Mucosa of stomach (tissue), 1 donor: ENCODE measurements at regions not wholly inside any gene's neighbourhood (a gene's known extent, or its start where the extent isn't known, plus 50 kb on each side); places are given as distances from the start of the nearest gene placed in this dataset.

ENCODE experiments used
- H3K27me3 ChIP-seq: one replicate; pipeline ENCODE4 v1.7.0; 2013; ENCODE audit warnings: mild to moderate bottlenecking, low read length; ENCODE audit not compliant: control insufficient read depth, insufficient read depth
- H3K36me3 ChIP-seq: one replicate; pipeline ENCODE4 v1.7.0; 2013; ENCODE audit warnings: low read length; ENCODE audit not compliant: control insufficient read depth, insufficient read depth
- H3K4me1 ChIP-seq: one replicate; pipeline ENCODE4 v1.7.0; 2013; ENCODE audit warnings: mild to moderate bottlenecking, low read length; ENCODE audit not compliant: control insufficient read depth, insufficient read depth
- H3K4me3 ChIP-seq: one replicate; pipeline ENCODE4 v1.7.0; 2013; ENCODE audit warnings: low read length
- H3K9ac ChIP-seq: one replicate; pipeline ENCODE4 v1.7.0; 2013; ENCODE audit warnings: mild to moderate bottlenecking, low read length, moderate library complexity
- H3K9me3 ChIP-seq: one replicate; pipeline ENCODE4 v1.7.0; 2013; ENCODE audit warnings: mild to moderate bottlenecking, low read length, moderate library complexity; ENCODE audit not compliant: control insufficient read depth
- donor health status: Pancreatic carcinoma.

GRCh38 chr6:20314866-20315845 lies 86.5 kb upstream of the E2F3 start:
- H3K4me3 ChIP-seq: no peak overlapping the region
- no peaks in the 10 kb centered on the region for H3K36me3 ChIP-seq
- no peak overlapping the region for H3K9ac ChIP-seq
- no peaks in the 10 kb centered on the region for H3K27me3 ChIP-seq
- no peaks in the 10 kb centered on the region for H3K4me1 ChIP-seq
- no peaks in the 10 kb centered on the region for H3K9me3 ChIP-seq

DNA sequence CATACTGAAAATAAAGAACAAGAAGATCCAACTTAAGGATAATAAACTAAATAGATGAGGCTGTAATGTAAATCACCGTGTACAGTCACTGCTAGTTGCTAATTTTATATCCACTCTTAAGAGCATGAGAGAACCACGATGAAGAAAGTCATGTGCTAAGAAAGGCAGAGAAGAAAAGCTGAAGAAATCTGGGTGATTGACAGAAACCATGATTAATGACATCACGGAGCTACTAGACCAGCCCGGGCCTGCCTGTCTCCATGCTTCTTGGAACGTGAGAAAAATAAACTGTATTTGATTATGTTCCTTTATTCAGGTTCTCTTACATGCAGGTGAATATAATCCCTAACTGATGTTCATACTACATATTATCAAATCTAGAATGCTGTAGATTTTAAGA lies 84.2 kb upstream of the E2F3 start:
- H3K27me3 ChIP-seq: no peaks in the 10 kb centered on the region
- H3K4me3 ChIP-seq: no peak overlapping the region
- no peaks in the 10 kb centered on the region for H3K4me1 ChIP-seq
- no peaks in the 10 kb centered on the region for H3K9me3 ChIP-seq
- H3K36me3 ChIP-seq: no peaks in the 10 kb centered on the region
- H3K9ac ChIP-seq: no peak overlapping the region

GRCh38 chr6:20318851-20319387 lies 82.8 kb upstream of the E2F3 start:
- Histone ChIP-seq H3K4me3 (no peak overlapping the region), H3K9me3 (no peaks in the 10 kb centered on the region), H3K27me3 (no peaks in the 10 kb centered on the region), H3K4me1 (no peaks in the 10 kb centered on the region), H3K36me3 (no peaks in the 10 kb centered on the region), H3K9ac (no peak overlapping the region)

GRCh38 chr6:20319520-20320357 lies 81.9 kb upstream of the E2F3 start:
- H3K27me3 ChIP-seq: no peaks in the 10 kb centered on the region
- no peak overlapping the region for H3K9ac ChIP-seq
- H3K4me1 ChIP-seq: no peaks in the 10 kb centered on the region
- no peaks in the 10 kb centered on the region for H3K36me3 ChIP-seq
- no peaks in the 10 kb centered on the region for H3K9me3 ChIP-seq
- no peak overlapping the region for H3K4me3 ChIP-seq

- no peak overlapping the region for H3K9ac ChIP-seq
Measured at GRCh38 chr6:20325641-20326421, 75.8 kb upstream of the E2F3 start.

DNA sequence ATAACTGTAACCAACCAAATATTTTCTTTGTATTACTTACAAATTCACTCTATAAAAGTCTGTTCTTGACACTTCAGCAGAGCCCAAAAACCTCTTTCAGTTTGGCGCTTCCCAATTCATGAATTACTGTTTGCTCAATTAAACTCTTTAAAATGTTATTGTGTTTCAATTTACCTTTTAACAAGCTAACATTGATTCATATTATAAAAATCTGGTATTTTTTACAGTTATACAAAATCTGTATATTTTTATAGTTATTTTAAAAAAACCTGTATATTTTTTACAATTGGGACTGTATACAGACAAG lies 75.3 kb upstream of the E2F3 start:
- no peak overlapping the region for H3K9ac ChIP-seq
- no peak overlapping the region for H3K4me3 ChIP-seq
- no peaks in the 10 kb centered on the region for H3K9me3 ChIP-seq
- H3K27me3 ChIP-seq: no peaks in the 10 kb centered on the region
- H3K36me3 ChIP-seq: no peaks in the 10 kb centered on the region
- H3K4me1 ChIP-seq: no peaks in the 10 kb centered on the region

More at GRCh38 chr6:20325641-20326421, 75.8 kb upstream of the E2F3 start:
- Histone ChIP-seq H3K9me3 (no peaks in the 10 kb centered on the region), H3K4me1 (no peaks in the 10 kb centered on the region), H3K36me3 (no peaks in the 10 kb centered on the region), H3K27me3 (no peaks in the 10 kb centered on the region), H3K4me3 (no peak overlapping the region)

GRCh38 chr6:20327141-20327540 lies 74.5 kb upstream of the E2F3 start:
- H3K27me3 ChIP-seq: no peaks in the 10 kb centered on the region
- H3K4me3 ChIP-seq: no peak overlapping the region
- H3K4me1 ChIP-seq: no peaks in the 10 kb centered on the region
- H3K9me3 ChIP-seq: no peaks in the 10 kb centered on the region
- H3K36me3 ChIP-seq: no peaks in the 10 kb centered on the region
- H3K9ac ChIP-seq: no peak overlapping the region

DNA sequence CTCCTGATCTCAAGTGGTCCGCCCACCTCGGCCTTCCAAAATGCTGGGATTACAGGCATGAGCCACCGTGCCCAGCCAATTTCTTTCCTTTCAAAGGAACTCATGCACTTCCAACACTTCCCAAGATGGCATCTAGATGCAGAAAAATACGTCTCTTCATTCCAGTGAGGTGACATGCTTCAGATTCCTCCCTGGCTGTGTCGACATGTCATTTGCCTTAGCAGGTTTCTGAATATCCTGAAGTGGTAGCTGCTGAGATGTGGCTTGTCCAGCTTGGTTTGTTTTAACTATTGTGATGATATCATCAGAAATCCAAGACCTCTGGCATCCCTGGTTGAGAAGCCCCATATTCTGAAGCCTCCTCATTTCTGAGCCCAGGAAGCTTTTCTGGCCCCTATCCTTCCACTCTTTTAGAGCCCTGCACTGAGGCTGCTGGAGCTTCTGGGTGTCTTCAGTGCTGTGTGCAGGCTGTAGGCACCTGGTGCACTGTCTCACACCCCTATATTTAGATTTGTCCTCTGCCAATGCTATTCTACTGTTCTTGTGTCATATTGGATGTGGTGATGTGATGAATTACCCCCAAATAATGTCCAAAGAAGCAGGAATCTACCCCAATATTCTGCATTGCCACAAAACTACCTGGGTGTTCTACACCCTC lies 73.3 kb upstream of the E2F3 start:
- H3K9ac ChIP-seq: no peak overlapping the region
- H3K27me3 ChIP-seq: no peaks in the 10 kb centered on the region
- no peak overlapping the region for H3K4me3 ChIP-seq
- H3K9me3 ChIP-seq: no peaks in the 10 kb centered on the region
- no peaks in the 10 kb centered on the region for H3K4me1 ChIP-seq
- H3K36me3 ChIP-seq: no peaks in the 10 kb centered on the region

DNA sequence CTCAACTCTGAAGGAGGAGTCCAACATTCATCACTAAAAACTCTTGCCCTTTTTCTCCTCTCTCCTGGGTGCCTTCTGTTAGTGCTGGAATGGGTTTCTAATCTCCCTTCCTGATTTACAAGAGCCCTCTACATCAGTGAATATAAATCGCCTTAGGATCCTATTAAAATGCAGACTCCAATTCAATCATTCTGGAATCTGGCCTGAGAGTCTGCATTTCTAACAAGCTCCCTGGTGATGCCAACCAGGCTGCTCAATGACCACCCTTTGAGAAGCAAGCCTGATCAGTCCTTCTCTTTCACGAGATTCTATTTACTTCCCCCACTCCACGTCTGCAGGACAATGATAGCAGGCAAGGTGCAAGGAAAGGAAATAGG lies 72.8 kb upstream of the E2F3 start:
- H3K36me3 ChIP-seq: no peaks in the 10 kb centered on the region
- H3K4me1 ChIP-seq: no peaks in the 10 kb centered on the region
- H3K27me3 ChIP-seq: no peaks in the 10 kb centered on the region
- H3K4me3 ChIP-seq: no peak overlapping the region
- no peak overlapping the region for H3K9ac ChIP-seq
- H3K9me3 ChIP-seq: no peaks in the 10 kb centered on the region

DNA sequence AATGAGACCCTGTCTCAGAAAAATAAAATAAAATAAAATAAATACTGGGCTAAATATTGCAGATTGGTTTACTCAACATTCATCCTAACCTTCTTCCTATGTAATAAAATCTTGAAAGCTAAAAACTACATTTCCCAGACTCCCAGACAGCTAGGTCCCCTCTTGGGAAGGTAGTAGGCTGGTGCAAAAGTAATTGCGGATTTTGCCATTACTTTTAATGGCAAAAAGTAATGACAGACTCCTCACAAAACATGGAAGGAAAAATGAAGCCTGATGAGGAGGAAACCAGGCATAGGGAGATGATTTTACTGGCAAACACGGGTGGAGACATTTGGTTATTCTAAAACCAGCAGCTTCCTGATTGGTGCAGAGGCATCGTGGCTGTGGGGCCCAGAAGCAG lies 70.6 kb upstream of the E2F3 start:
- Histone ChIP-seq H3K4me1 (no peaks in the 10 kb centered on the region), H3K36me3 (no peaks in the 10 kb centered on the region), H3K9ac (no peak overlapping the region), H3K9me3 (no peaks in the 10 kb centered on the region), H3K4me3 (no peak overlapping the region), H3K27me3 (no peaks in the 10 kb centered on the region)

- H3K9ac ChIP-seq: no peak overlapping the region
- H3K4me1 ChIP-seq: no peaks in the 10 kb centered on the region
- H3K27me3 ChIP-seq: no peaks in the 10 kb centered on the region
- no peaks in the 10 kb centered on the region for H3K36me3 ChIP-seq
- no peak overlapping the region for H3K4me3 ChIP-seq
- no peaks in the 10 kb centered on the region for H3K9me3 ChIP-seq
Measured at GRCh38 chr6:20331625-20332024, 70.1 kb upstream of the E2F3 start.
